ENCODE measurements at regions not wholly inside any gene's neighbourhood (a gene's known extent, or its start where the extent isn't known, plus 50 kb on each side); places are given as distances from the start of the nearest gene placed in this dataset.
"Not testable (repeated sequence)": the region's sequence is repeated elsewhere in the genome, so short reads cannot be mapped to it uniquely, and the experiment has no call there.

DNA sequence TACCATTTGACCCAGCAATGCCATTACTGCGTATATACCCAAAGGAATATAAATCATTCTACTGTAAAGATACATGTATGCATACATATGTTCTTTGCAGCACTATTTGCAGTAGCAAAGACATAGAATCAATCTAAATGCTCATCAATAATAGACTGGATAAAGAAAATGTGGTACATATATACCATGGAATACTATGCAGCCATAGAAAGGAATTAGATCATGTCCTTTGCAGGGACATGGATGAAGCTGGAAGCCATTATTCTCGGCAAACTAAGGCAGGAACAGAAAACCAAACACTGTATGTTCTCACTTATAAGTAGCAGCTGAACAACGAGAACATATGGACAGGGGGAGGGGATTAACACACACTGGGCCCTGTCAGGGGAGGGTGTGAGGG, 54.8 kb upstream of the ZNF30 start:
- DNase-seq = not testable (repeated sequence)

DNA sequence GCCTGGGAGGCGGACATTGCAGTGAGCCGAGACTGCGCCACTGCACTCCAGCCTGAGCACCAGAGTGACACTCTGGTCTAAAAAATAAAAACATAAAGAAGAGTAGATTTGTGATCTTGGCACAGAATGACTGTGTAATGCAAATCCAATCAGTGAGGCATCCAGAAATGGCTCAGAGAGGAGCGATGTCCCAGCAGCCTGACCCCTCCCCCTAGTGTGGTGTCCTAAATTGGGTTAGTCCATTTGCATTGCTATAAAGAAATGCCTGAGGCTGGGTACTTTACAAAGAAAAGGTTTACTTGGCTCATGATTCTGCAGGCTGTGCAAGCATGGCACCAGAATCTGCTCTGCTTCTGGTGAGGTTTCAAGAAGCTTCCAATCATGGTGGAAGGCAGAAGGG, 59.1 kb upstream of the ZNF30 start:
- no peak for DNase-seq

DNA sequence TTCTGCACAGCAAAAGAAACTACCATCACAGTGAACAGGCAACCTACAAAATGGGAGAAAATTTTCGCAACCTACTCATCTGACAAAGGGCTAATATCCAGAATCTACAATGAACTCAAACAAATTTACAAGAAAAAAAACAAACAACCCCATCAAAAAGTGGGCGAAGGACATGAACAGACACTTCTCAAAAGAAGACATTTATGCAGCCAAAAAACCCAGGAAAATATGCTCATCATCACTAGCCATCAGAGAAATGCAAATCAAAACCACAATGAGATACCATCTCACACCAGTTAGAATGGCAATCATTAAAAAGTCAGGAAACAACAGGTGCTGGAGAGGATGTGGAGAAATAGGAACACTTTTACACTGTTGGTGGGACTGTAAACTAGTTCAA, 61.5 kb upstream of the ZNF30 start:
- not testable (repeated sequence) for DNase-seq

DNA sequence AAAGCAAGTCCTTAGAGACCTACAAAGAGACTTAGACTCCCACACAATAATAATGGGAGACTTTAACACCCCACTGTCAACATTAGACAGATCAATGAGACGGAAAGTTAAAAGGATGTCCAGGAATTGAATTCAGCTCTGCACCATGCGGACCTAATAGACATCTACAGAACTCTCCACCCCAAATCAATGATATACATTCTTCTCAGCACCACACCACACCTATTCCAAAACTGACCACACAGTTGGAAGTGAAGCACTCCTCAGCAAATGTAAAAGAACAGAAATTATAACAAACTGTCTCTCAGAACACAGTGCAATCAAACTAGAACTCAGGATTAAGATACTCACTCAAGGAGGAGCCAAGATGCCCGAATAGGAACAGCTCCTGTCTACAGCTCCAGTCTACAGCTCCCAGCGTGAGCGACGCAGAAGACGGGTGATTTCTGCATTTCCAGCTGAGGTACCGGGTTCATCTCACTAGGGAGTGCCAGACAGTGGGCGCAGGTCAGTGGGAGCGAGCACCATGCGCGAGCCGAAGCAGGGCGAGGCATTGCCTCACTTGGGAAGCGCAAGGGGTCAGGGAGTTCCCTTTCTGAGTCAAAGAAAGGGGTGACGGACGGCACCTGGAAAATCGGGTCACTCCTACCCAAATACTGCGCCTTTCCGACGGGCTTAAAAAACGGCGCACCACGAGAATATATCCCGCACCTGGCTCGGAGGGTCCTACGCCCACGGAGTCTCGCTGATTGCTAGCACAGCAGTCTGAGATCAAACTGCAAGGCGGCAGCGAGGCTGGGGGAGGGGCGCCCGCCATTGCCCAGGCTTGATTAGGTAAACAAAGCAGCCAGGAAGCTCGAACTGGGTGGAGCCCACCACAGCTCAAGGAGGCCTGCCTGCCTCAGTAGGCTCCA, 66.6 kb upstream of the ZNF30 start:
- DNase-seq = not testable (repeated sequence)

DNA sequence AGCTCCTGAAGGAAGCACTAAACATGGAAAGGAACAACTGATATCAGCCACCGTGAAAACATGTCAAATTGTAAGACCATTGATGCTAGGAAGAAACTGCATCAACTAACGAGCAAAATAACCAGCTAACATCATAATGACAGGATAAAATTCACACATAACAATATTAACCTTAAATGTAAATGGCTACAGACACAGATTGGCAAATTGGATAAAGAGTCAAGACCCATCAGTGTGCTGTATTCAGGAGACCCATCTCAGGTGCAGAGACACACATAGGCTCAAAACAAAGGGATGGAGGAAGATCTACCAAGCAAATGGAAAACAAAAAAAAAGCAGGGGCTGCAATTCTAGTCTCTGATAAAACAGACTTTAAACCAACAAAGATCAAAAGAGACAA, 67.4 kb upstream of the ZNF30 start:
- not testable (repeated sequence) for DNase-seq

DNA sequence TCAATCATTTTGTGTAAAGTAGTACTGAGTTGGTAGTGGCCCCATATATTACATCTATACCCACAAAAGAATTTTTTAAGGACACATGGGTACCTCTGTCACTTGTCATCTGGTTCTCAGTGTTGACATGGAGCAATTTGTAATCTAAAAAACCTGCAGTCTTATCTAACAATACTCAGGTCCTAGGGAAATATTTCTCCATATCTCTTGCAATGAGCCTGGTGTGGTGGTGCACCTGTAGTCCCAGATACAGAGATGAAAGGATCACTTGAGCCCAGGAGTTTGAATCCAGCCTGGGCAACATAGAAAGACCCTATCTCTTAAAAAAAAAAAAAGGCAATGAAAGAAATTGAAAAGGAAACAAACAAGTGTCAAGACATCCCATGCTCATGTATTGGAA, 70.7 kb upstream of the ZNF30 start:
- DNase-seq = no peak

DNA sequence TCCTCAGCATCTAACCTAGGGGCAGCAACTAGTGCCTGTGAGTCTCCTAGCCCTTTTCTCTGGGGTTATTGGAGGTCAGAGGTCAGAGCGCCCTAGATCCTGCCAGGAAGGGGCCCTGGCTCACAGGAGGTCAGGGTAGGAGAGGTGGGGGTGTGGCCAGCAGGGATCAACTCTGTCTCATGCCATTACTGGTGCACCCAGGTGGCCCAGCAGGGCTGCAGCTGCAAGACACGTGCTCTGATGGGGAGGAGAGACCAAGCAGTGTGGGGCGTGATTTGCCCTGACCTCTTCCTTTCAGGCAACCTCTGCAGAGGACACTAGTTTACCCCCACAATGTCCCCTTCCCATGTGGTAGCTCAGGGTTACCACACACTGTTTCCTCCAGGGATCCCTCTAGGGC, 73.3 kb upstream of the ZNF30 start:
- DNase-seq = no peak

DNA sequence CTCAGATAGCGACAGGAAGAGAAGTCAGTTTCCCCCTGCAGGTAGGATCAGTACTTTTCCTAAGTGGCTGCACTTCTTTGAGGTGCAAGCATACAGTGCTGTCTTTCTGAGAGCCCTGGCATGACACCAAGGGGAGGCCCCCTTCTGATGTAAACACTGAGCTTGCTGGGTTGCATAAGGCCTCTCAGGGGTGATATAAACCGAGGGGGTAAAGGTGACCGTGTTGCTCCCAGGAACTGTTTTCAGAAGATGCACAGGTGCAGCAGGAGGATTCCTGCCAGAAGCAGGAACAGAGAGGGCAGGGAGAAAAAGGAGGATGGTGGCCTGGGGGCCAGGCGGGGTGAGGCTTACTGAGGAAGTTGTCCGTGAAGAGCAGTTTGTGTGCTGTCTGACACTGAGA, 74.0 kb upstream of the ZNF30 start:
- no peak for DNase-seq

DNA sequence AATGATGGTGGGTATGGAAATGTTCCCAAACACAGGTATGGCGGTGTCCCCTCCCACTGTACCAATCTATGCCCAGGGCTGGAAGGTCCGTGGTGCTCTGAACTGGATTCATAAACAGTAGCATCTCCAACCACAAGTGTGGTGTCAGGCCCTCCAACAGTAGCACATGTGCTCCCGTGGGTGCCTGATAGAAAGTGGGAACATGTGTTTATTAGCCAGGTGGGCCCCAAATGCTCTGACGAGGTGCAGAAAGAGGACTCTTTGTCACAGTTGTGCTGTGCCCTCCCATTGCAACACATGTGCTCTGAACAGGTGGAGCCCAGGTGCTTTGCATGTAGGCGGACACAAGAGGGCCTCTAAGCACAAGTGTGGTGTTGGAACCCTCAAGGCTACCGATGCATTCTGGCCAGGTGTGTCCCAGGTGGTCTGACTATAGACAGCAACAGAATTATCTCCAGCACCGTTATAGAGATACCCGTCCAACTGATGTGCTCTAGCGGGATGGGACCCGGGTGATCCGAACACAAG, 75.4 kb upstream of the ZNF30 start:
- DNase-seq = no peak

DNA sequence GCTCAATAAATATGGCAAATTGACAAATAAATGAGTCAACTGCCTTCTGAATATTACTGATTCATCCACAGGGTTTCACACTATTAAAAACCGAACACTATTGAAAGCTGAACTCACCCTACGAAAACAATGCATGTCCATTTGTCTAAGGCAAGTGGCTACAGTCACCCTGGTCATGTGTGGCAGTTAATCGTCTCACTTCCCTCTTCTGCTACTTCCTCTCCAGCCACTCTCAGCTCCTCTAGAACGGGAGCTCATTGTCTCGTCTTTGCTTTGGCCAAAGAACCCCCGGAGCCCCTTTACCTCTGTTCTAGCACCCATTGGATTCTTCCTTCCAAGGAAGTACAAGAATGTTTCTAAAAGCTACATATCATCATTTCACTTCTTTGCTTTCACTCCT, 74.4 kb upstream of the ZNF599 start:
- no peak for DNase-seq

DNA sequence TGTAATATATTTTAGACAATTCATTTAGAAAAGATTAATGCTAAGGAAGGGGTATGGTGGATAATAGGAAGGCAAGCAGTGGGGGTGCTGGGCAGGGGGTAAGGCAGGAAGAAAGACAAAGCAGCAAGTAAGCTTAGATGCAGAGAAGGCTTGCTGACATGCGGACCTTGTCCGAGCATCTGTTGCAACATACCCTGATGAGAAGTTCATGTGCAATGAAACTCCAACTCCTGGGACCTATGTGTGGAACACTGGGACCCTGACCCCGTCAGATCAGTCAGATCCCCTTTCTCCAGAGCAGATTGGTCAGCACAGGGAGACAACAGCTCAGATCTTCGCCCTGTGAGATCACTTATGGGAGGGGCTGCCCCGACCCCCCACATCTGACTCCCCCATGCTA, 71.3 kb upstream of the ZNF599 start:
- DNase-seq = no peak

DNA sequence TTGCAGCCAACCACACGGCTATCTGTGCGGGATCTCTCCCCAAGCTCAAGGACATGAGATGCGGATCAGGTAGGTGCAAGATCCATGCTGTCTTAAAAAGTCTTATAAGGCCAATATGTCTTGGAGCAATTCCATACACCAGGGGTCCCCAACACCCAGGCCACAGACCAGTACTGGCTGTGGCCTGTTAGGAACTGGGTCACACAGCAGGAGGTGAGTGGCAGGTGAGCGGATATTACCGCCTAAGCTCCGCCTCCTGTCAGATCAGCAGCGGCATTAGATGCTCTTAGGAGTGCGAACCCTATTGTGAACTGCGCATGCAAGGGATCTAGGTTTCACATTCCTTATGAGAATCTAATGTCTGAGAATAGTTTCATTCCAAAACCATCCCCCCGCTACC, 68.8 kb upstream of the ZNF599 start:
- DNase-seq = no peak

DNA sequence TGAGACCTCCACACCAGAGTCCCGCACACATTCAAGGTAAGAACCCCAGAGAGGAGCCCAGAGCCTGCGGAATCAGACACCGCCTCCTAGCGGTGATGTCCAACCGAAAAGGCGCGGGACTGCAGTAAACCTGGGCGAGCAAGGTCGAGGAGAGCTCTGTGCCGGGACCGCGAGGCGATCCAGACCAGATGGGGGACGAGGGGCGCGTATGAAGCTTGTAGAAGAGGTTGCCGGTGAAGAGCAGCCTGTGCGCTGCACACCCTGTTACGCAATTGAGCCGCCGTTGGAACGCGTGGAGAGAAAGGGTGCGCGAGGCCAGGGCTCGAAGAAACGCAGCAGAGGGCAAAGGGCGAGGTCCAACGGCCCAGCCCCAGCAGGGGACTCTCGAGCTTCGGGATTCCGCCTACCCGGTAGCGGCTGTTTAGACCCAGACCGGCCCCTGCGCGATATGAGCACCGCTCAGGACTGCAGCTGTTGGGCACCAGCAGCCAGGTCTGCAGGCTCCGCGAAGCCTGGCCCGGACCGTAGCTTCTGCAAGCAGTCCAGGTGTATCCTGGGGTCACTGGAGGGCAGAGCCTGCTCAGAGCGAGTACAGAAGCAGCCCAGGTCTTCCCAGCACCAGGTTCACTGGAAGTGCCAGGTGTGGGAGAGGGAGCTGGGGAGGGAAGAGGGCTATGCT, 65.9 kb upstream of the ZNF599 start:
- DNase-seq = peak; percentile 62

DNA sequence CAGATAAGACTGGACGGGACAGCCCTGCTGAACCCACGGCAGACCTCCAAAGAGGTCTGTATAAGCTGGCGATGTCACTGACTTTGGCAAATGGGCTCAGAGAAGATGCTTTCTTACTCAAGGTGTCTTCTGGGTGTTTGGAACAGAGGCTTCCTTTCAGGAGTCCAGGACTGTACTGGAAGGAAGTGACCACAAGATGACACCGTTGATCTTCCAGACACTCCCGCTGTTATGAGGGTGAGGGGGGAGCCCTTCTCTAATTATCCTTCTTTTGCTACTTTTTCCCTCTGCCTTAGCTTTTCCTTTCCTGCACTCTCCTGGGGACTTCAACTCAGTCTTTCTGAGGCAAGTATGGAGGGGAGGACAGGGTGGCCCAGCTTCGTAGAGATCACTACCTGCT, 65.2 kb upstream of the ZNF599 start:
- no peak for DNase-seq

DNA sequence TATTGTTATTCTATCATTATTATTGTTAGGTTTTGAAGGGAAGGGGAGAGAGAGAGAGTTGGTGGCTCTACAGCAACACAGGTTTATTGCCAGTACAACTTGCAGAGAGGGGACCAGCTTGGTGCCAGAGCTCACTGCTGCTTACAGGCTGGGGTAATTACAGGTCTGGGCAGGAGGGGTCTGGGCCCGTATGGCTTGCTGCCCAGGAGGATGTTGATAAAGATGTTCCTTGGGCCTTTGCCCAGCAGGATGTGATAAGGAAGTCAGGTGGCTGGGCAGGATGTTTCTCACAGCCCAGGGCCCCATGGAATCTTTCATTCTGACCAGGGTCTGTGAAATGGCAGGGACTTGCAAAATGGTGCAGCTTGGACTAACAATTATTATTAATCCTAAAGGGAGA, 64.2 kb upstream of the ZNF599 start:
- no peak for DNase-seq

DNA sequence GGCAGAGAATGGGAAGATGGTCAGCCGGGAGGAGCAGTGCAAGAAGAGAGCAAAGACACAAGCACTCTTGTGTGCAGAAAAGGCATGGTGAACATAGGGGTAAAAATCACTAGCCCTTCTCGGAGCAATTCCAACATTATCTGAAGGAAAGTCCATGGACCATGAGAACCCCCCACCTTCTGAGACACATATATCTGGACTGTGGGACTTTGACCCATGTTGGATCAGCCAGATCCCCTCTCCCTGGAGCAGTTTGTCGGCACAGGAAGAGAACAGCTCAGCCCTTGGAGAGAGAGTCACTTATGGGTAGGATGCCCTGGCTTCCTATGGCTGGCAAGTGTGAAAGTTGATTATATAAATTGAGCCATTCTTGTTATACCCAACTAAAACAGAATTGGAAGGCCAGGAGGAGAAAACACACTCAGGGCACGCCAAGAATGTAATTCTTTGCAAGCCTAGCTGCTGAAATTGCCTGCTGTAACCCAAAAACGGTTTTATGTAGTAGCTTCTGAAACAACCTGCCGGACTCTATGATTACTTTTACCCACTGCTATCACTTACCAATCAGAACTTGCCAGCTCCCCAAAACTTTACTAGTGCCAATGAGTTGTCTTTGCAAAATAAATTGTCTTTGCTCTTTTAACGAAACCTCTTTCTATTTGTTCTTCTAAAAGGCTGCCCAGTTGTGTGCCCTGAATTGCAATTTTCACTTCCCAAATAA, 62.8 kb upstream of the ZNF599 start:
- DNase-seq = no peak

DNA sequence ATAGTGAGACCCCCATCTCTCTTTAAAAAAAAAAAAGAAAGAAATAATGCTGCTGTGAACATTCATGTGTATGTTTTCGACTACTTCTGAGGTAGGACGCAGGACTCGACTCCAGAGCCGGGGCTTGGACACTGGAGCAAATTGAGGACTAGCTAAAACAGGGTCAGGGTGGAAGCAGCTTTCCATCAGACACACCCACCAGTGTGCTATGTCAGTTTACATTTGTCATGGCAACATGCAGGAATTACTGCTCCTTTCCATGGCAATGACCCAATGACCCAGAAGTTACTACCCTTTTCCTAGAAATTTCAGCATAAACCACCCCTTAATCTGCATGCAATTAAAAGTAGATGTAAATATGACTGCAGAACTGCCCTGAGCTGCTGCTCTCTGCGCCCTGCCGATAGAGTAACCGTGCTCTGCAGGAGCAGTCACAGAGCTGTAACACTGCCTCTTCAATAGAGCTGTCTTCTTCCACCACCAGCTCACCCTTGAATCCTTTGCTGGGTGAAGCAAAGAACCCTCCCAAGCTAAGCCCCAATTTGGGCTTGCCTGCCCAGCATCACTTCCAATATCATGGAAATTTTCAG, 61.6 kb upstream of the ZNF599 start:
- no peak for DNase-seq

DNA sequence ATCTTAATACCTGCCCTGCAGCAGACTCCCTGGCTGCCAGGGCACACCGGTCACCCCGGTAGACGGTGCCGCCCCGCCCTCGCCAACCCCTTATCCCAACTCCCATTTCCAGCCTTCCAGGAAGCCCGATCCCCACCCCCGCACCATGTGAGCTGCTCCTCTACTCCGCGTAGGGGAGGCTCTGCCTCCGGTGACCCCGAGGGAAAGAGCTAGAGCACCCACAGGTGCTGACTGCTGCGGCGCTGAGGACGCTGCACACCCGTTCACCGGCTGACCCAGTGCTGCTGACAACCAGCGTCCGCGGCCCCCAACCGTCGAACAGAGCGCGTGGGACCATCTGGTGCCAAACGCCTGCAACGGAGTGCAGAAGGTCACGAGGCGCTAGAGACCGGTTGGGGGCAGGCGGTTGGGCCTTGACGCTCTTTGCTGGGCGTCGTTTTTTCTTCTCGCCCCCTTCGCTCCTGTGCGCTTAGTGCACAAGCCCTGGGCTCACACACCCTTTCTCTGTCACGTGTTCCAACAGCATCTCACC, 59.6 kb upstream of the ZNF599 start:
- no peak for DNase-seq

DNA sequence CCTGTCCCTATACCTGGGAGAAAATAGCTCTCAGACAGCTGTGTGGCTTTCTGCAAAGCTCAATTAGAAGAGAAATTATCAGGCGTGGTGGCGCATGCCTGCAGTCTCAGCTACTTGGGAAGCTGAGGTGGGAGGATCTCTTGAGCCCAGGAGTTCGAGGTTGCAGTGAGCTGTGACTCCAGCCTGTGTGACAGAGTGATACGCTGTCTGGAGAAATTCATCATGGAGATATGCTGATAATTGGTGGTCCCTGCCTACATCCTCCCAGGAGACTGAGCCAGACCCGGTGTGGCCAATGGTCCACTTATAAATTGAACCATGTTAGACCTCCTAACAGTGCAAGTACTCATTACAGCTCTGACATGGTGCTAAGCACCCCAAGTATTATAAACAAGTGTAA, 58.7 kb upstream of the ZNF599 start:
- no peak for DNase-seq

DNA sequence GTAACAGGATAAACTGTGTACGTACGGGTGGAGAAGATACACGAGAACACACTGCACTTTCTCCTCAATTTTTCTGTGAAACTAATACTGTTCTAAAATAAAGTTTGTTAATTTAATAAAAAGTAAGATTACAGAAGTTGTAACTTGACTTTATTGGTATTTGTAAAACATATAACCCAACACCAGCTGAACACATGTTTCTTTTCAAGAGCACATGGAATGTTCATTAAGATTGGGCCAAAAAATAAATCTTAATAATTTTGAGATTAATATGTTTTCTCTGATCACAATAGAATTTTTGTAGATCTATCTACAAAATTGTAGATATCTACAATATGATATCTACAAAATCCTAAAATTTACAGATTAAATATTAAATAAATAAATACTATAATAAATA, 55.1 kb upstream of the ZNF599 start:
- DNase-seq = no peak

DNA sequence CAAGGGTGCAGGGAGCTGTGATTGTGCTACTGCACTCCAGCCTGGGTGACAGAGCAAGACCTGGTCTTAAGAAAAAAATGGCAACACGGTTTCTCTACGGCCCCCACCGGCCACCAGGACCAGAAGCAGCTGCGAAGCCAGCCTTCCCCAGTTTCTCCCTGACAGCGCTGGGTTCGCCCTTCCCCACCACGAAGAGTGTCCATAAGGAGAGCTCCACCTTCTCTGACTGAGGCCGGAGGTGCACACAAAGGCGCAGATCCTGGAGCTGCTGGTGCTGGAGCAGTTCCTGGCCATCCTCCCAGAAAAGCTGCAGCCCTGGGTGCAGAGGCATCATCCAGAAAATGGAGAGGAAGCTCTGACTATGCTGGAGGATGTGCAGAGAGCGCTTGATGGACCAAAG, 52.2 kb upstream of the ZNF599 start:
- no peak for DNase-seq

DNA sequence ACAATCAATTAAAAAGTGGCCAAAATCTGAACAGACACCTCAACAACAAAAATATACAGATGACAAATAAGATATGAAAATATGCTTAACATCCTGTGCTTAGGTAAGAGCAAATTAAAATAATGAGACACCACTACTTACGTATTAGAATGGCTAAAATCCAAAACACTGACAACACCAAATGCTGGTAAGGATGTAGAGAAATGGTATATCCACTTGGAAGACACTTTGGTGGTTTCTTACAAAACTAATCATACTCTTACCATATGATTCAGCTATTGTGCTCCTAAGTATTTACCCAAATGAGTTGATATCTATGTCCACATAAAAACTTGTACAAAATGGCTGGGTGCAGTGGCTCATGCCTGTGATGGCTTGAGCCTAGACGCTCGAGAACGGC, 51.7 kb upstream of the ZNF599 start:
- no peak for DNase-seq
